WERI-Rb-1 (cell line): ENCODE measurements at regions not wholly inside any gene's neighbourhood (a gene's known extent, or its start where the extent isn't known, plus 50 kb on each side); places are given as distances from the start of the nearest gene placed in this dataset.

Experiments
- DNase-seq: peaks from one replicate; pipeline ENCODE4 v3.0.0-alpha.2; 2020
- H3K27ac ChIP-seq: fragments of 250-450 bp; sonication (Bioruptor Pico); 2 replicates; pipeline ENCODE4 v1.5.1; 2020; ENCODE audit warnings: mild to moderate bottlenecking, moderate library complexity
- H3K27me3 ChIP-seq: fragments of 250-450 bp; sonication (Bioruptor Pico); 2 replicates; pipeline ENCODE4 v1.5.1; 2021; ENCODE audit warnings: mild to moderate bottlenecking, low read depth, moderate library complexity; ENCODE audit not compliant: insufficient read depth, severe bottlenecking
- H3K36me3 ChIP-seq: fragments of 250-450 bp; sonication (Bioruptor Pico); 2 replicates; pipeline ENCODE4 v1.5.1; 2020; ENCODE audit warnings: mild to moderate bottlenecking, moderate library complexity
- H3K4me3 ChIP-seq: 2 replicates; pipeline ENCODE4 v1.5.1; 2011; ENCODE audit warnings: low read depth, mild to moderate bottlenecking, control low read depth, low read length
- H3K9me3 ChIP-seq: fragments of 250-450 bp; sonication (Bioruptor Pico); 2 replicates; pipeline ENCODE4 v1.5.1; 2021; ENCODE audit warnings: mild to moderate bottlenecking, moderate library complexity; ENCODE audit not compliant: severe bottlenecking
- CTCF ChIP-seq: IDR thresholded peaks from 2 replicates; pipeline ENCODE4 v1.5.1; 2011; ENCODE audit warnings: low read depth, mild to moderate bottlenecking, control low read depth, inconsistent platforms, low read length

GRCh38 chr3:117499189-117499870 is 789.8 kb downstream of the TUSC7 start:
- DNase-seq, result no peak
- no peaks in the 10 kb centered on the region for H3K36me3 ChIP-seq
- no peak for TF ChIP-seq CTCF
- H3K9me3 ChIP-seq, result no peaks in the 10 kb centered on the region
- no peak overlapping the region for H3K4me3 ChIP-seq
- no peak overlapping the region for H3K27ac ChIP-seq
- peaks cover 10% of the 10 kb centered on the region for H3K27me3 ChIP-seq

GRCh38 chr3:117507958-117508357 is 798.4 kb downstream of the TUSC7 start:
- Histone ChIP-seq H3K36me3 (no peaks in the 10 kb centered on the region), H3K27me3 (peaks cover 24% of the 10 kb centered on the region), H3K27ac (no peak overlapping the region), H3K9me3 (no peaks in the 10 kb centered on the region), H3K4me3 (no peak overlapping the region)
- TF ChIP-seq CTCF, result no peak
- no peak for DNase-seq

- H3K27me3 ChIP-seq, result peaks cover 18% of the 10 kb centered on the region
- no peaks in the 10 kb centered on the region for H3K9me3 ChIP-seq
- no peak for TF ChIP-seq CTCF
- H3K27ac ChIP-seq, result no peak overlapping the region
- no peak for DNase-seq
- H3K36me3 ChIP-seq, result no peaks in the 10 kb centered on the region
- no peak overlapping the region for H3K4me3 ChIP-seq
Observed at GRCh38 chr3:117509858-117510257, 800.3 kb downstream of the TUSC7 start.

GRCh38 chr3:117510396-117510795 is 800.8 kb downstream of the TUSC7 start:
- H3K27ac ChIP-seq, result no peak overlapping the region
- DNase-seq, result no peak
- TF ChIP-seq CTCF, result no peak
- H3K4me3 ChIP-seq, result no peak overlapping the region
- H3K36me3 ChIP-seq, result no peaks in the 10 kb centered on the region
- H3K9me3 ChIP-seq, result no peaks in the 10 kb centered on the region
- H3K27me3 ChIP-seq, result peaks cover 14% of the 10 kb centered on the region

GRCh38 chr3:117512975-117513374 is 803.4 kb downstream of the TUSC7 start:
- H3K9me3 ChIP-seq, result no peaks in the 10 kb centered on the region

More at GRCh38 chr3:117512975-117513374, 803.4 kb downstream of the TUSC7 start:
- H3K27ac ChIP-seq, result no peak overlapping the region
- H3K36me3 ChIP-seq, result no peaks in the 10 kb centered on the region
- no peak for DNase-seq
- no peak overlapping the region for H3K4me3 ChIP-seq
- TF ChIP-seq CTCF, result no peak
- peaks cover 23% of the 10 kb centered on the region for H3K27me3 ChIP-seq
